ENCODE measurements at regions not wholly inside any gene's neighbourhood (a gene's known extent, or its start where the extent isn't known, plus 50 kb on each side); places are given as distances from the start of the nearest gene placed in this dataset.
"Not testable (repeated sequence)": the region's sequence is repeated elsewhere in the genome, so short reads cannot be mapped to it uniquely, and the experiment has no call there.

GRCh38 chr20:6658909-6659308 lies 108.6 kb upstream of the BMP2 start:
- not testable (repeated sequence) for TF ChIP-seq CTCF (IDR thresholded peaks at IDR 0.05; ENCODE audit: low read depth, low read length); POLR2A (IDR thresholded peaks at IDR 0.05; ENCODE audit: extremely low read depth, insufficient read length)

All from NB4 (cell line).